ENCODE measurements at regions not wholly inside any gene's neighbourhood (a gene's known extent, or its start where the extent isn't known, plus 50 kb on each side); places are given as distances from the start of the nearest gene placed in this dataset.

DNA sequence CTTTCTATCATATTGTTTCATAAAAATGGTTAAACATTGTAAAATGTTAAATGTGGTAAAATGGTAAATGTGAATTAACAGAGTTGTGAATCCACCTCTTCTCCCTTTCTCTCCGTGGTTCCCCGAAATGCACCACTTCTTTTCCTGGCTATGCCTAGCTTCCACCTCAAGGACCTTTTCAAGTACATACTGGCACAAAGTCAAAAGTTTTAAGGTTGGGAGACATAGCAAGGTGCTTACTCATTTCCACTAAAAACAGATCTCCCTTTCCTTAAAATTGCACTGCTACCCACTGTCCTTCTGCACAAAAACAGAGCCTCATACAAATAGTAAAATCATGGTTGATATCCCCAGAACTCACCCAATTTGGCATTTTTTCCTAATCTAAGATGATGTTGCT is 558.2 kb downstream of the SLITRK6 start:
- TF ChIP-seq JUND (IDR thresholded peaks at IDR 0.05; ENCODE audit: low read depth, low read length) (no peak), EZH2 (IDR thresholded peaks at IDR 0.05; ENCODE audit: borderline replicate concordance, control insufficient read depth, low read depth, low read length) (no peak), WRNIP1 (IDR thresholded peaks at IDR 0.05; ENCODE audit: borderline replicate concordance, low read depth, low read length) (no peak), MEF2A (IDR thresholded peaks at IDR 0.05; ENCODE audit: insufficient read depth, low read depth, low read length) (no peak), YY1 (IDR thresholded peaks at IDR 0.05; ENCODE audit: low read depth, low read length) (no peak), GATAD2B (conservative IDR thresholded peaks at IDR 0.05; ENCODE audit: low read depth) (no peak), ESRRA (IDR thresholded peaks at IDR 0.05; ENCODE audit: low read length) (no peak), HDGF (IDR thresholded peaks at IDR 0.05) (no peak), FOS (IDR thresholded peaks at IDR 0.05; ENCODE audit: borderline replicate concordance, extremely low read depth, insufficient read length) (no peak)
- TF ChIP-seq, protein P1, sequence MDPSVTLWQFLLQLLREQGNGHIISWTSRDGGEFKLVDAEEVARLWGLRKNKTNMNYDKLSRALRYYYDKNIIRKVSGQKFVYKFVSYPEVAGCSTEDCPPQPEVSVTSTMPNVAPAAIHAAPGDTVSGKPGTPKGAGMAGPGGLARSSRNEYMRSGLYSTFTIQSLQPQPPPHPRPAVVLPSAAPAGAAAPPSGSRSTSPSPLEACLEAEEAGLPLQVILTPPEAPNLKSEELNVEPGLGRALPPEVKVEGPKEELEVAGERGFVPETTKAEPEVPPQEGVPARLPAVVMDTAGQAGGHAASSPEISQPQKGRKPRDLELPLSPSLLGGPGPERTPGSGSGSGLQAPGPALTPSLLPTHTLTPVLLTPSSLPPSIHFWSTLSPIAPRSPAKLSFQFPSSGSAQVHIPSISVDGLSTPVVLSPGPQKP (IDR thresholded peaks at IDR 0.05; ENCODE audit: low read depth, low read length), result no peak
